22Rv1 (cell line): ENCODE measurements at regions not wholly inside any gene's neighbourhood (a gene's known extent, or its start where the extent isn't known, plus 50 kb on each side); places are given as distances from the start of the nearest gene placed in this dataset.

Experiments
- H3K27ac ChIP-seq: fragments of 450-650 bp; 2 replicates; pipeline ENCODE4 v1.5.1; 2017
- ZFX ChIP-seq: fragments of 450-650 bp; IDR thresholded peaks from 2 replicates; pipeline ENCODE4 v1.6.1; 2017; ENCODE audit warnings: antibody characterized with exemption, borderline replicate concordance
- TF ChIP-seq, protein P1 (sequence below): fragments of 450-650 bp; IDR thresholded peaks from 2 replicates; pipeline ENCODE4 v1.5.1; 2017; ENCODE audit warnings: mild to moderate bottlenecking

DNA sequence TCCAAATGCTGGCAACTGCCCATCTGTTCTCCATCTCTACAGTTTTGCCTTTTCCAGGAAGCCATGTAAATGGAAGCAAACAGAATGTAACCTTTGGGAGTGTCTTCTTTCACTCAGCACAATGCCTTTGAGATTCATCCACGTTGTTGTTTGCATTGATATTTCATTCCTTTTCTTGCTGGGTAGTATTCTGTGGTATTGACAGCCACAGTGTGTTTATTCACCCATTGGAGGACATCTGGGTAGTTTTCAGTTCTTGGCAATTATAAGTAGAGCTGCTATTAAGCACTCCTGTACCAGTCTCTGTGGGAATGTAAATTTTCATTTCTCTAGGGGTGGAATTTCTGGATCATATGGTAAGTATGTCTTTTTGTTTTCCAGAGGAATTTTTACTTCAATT is 194.3 kb upstream of the RPS6KA3 start:
- no peak overlapping the region for H3K27ac ChIP-seq
- TF ChIP-seq ZFX, result no peak
- TF ChIP-seq, protein P1, sequence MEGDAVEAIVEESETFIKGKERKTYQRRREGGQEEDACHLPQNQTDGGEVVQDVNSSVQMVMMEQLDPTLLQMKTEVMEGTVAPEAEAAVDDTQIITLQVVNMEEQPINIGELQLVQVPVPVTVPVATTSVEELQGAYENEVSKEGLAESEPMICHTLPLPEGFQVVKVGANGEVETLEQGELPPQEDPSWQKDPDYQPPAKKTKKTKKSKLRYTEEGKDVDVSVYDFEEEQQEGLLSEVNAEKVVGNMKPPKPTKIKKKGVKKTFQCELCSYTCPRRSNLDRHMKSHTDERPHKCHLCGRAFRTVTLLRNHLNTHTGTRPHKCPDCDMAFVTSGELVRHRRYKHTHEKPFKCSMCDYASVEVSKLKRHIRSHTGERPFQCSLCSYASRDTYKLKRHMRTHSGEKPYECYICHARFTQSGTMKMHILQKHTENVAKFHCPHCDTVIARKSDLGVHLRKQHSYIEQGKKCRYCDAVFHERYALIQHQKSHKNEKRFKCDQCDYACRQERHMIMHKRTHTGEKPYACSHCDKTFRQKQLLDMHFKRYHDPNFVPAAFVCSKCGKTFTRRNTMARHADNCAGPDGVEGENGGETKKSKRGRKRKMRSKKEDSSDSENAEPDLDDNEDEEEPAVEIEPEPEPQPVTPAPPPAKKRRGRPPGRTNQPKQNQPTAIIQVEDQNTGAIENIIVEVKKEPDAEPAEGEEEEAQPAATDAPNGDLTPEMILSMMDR, result no peak

DNA sequence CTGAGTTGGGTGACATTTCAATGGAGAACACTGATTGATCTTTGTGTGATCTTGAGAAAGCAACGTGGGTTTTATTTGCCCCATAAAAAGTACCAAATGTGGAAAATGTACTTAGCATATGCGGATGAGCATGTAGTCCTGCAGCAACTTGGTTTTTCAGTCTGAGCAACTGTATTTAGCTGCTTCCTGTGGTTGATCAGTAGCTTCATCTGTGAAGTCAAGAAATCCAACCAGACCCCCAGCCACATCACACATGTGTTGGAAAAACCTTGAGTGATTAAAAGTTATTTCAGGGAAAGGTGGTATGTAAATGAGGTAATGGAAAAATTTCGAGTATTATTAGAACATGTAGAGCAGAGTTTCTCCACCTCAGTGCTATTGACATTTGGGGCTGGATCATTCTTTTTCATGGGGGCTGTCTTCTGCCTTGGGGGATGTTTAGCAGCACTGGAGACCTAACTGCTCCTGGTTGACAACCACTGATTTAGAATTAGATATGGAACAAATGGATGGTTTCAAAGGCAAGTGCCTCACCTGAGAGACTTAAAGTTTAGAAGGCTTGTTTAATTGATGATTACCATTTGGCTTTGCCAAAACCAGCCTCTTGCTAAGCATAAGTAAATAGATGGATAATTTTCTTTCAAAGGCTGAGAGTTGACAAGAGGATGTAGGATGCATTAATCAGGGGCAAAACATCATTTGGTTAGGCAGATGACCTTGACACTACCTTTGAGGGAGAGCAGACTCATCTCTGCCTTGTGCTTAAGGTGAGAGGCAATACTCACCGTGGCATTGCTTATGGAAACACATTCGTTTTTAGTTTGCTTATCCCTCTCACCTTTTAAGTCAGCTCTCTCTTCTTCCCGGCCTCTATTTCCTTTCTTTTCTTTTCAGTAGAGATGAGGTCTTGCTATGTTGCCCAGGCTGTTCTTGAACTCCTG is 193.0 kb upstream of the RPS6KA3 start:
- H3K27ac ChIP-seq, result no peak overlapping the region
- TF ChIP-seq ZFX, result no peak
- TF ChIP-seq, protein P1, result no peak

DNA sequence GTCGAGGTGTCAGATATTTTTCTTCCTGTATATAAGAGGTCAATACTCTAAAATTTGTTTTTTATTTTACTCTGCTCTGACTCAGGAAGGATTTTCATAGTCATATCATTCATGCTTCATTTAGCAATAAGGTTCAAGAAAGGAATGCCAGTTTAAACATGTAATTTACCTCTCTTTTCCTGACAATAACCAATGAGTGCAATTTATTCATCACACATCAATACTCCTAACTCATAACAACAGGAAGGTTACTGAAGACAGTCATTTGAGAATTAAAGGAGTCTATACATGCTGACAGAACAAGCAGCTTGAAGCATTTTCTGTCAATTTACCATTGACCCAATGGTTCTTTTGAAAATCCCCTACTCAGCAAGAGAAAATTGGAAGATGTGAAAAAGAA is 190.3 kb upstream of the RPS6KA3 start:
- TF ChIP-seq, protein P1, result no peak
- no peak for TF ChIP-seq ZFX
- H3K27ac ChIP-seq, result no peak overlapping the region

DNA sequence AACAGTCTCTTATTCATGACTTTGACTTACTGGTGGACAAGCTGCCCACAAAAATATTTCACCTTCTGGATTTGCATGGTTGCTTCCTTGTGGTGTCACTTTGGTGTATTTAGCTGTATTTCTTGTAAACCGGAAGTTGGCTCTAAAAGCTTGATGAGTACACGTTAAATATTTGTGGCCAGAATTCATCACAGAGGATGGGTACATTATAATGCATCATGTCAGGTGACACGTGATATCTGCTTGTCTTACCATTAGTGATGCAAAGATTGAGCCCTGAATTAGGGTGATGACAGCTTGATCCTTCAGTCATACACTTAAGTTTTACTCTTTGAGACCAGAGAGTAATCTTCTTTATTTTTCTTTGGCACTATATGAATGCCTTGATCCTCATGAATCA is 188.3 kb upstream of the RPS6KA3 start:
- no peak for TF ChIP-seq ZFX
- TF ChIP-seq, protein P1, result no peak
- H3K27ac ChIP-seq, result no peak overlapping the region

DNA sequence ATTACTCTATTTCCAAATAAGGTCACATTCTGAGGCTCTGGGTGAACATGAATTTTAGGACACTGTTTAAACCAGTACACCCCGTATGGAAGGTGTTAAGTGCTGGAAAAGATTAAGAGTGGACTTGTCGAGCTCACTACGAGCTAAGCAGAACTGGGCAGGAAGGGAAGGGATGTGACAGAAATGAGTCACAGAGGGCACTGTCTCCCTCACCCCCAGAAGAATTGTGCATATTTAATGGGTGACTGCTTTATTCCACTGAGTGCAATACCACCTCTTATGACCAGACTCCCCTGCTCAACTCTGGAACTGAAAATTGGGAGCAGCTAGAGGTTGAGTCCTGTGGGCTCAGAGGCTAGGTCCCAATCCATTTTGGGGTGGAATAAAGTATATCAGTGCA is 187.4 kb upstream of the RPS6KA3 start:
- TF ChIP-seq, protein P1, result no peak
- TF ChIP-seq ZFX, result no peak

DNA sequence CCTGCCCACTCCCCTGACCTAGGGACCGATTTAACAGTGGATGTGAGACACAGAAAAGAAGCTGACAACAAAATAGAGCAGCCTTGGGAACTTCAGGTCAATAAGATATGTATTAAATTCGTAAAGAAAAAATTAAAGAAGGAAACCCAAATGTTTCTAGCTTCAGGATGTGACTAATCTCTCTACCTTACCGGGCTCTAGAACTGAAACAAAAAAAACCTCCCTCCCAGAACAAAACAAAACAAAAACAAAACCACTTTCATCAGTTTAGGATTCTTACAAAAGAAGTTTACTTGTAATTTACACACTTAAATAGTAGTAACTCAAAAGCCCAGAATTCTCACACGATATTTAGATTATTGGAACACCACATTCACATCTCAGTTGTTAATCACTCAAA is 185.8 kb upstream of the RPS6KA3 start:
- TF ChIP-seq ZFX, result no peak
- TF ChIP-seq, protein P1, result no peak
- H3K27ac ChIP-seq, result no peak overlapping the region

More for the DNA sequence above, 187.4 kb upstream of the RPS6KA3 start:
- H3K27ac ChIP-seq, result no peak overlapping the region

DNA sequence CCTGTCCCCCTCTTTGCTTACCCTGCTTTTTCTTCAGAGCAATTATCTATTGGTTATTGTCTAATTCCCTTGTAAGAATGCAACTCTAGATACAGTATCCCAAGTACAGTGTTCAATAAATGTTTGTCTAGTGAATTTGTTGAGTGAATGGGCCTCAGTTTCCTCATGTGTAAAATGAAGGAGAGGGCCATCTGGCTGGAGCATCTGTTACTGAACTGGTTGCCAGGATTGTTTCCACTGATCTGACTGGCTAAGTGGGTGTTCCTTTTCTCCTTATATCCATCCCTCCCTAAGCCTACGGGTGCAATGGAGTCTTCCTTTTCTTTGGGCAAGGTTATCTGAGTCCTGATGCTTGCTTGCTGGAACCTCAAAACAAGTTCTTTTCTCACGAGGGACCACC is 185.2 kb upstream of the RPS6KA3 start:
- H3K27ac ChIP-seq, result no peak overlapping the region
- TF ChIP-seq, protein P1, result no peak
